ENCODE measurements at regions not wholly inside any gene's neighbourhood (a gene's known extent, or its start where the extent isn't known, plus 50 kb on each side); places are given as distances from the start of the nearest gene placed in this dataset.

DNA sequence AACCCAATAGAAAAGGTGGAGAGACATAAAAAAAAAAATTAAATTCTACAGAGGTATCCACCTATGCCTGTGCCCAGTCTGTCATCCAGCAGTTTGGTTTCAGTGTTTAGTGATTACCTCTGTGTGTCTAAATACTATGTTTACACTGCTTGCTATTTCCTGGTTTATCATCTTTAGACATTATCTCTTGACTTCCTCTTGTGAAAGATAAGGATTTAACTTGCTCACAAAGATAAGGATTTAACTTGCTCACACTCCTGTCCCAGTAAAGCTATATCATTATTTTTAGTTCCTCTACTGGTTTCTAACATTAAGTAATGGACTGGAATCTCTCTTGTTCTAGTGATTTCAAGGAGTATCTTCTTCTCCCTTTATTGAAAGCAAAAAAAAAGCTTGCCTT is 53.9 kb upstream of the ZFR start:
- DNase-seq (ENCODE audit: low read depth, low spot score), result no peak
- TF ChIP-seq, protein P1, sequence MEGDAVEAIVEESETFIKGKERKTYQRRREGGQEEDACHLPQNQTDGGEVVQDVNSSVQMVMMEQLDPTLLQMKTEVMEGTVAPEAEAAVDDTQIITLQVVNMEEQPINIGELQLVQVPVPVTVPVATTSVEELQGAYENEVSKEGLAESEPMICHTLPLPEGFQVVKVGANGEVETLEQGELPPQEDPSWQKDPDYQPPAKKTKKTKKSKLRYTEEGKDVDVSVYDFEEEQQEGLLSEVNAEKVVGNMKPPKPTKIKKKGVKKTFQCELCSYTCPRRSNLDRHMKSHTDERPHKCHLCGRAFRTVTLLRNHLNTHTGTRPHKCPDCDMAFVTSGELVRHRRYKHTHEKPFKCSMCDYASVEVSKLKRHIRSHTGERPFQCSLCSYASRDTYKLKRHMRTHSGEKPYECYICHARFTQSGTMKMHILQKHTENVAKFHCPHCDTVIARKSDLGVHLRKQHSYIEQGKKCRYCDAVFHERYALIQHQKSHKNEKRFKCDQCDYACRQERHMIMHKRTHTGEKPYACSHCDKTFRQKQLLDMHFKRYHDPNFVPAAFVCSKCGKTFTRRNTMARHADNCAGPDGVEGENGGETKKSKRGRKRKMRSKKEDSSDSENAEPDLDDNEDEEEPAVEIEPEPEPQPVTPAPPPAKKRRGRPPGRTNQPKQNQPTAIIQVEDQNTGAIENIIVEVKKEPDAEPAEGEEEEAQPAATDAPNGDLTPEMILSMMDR (IDR thresholded peaks at IDR 0.05; ENCODE audit: low read depth, low read length), result no peak
- no peak overlapping the region for H3K4me3 ChIP-seq (ENCODE audit: low read depth, low read length)
- in situ Hi-C loops (cut with HindIII; ENCODE audit: low sequenced_read_pairs), result no loop called here

DNA sequence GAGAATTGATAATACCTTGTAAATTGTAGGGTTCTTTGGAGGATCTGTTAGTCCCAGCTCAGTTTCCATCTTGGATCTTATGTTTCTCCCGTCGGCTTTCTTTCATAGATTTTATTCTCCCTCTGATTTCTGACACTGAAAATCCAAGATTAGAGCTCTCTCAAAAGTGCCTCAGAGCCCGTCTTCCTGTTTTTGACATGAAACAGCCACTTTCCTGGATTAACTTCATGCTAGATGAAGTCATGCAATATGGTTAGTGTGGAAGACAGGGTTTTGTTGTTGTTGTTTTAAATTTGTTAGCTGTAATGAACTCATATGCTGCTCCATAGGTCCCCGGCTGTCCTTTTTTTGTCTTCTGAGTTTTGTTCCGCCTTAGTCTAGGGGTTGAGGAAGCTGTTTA is 51.6 kb upstream of the ZFR start:
- TF ChIP-seq, protein P1 (IDR thresholded peaks at IDR 0.05; ENCODE audit: low read depth, low read length), result no peak
- no peak overlapping the region for H3K4me3 ChIP-seq (ENCODE audit: low read depth, low read length)
- no peak for DNase-seq (ENCODE audit: low read depth, low spot score)
- in situ Hi-C loops (cut with HindIII; ENCODE audit: low sequenced_read_pairs), result no loop called here

DNA sequence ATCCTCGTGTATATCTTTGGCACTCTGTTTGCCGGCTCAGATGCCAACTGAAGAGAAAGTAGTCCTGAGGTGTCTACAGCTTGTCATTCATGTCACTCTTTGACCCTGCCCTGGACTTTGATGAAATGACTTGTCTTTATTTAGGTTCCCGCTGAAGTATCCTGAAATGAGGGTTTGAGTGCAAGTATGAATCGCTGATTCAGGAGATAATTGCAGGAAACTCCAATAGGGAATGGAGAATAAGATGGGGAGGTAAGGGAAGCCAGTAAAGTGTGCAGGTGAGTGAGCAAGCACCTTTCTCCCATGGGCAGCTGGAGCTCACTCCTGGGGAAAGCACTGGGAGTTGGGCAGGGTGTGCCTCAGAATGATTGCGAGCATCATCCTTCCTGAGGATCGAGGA is 50.3 kb upstream of the ZFR start:
- in situ Hi-C loops (cut with HindIII; ENCODE audit: low sequenced_read_pairs), result no loop called here
- TF ChIP-seq, protein P1 (IDR thresholded peaks at IDR 0.05; ENCODE audit: low read depth, low read length), result no peak
- DNase-seq (ENCODE audit: low read depth, low spot score), result no peak
- no peak overlapping the region for H3K4me3 ChIP-seq (ENCODE audit: low read depth, low read length)

Data from astrocyte of the spinal cord (primary cell).